KMS-11 (cell line): ENCODE measurements at regions not wholly inside any gene's neighbourhood (a gene's known extent, or its start where the extent isn't known, plus 50 kb on each side); places are given as distances from the start of the nearest gene placed in this dataset.

Experiments used
- H2AFZ ChIP-seq: fragments of 200-600 bp; sonication (generic); 2 replicates; pipeline ENCODE4 v1.6.1; 2016; ENCODE audit warnings: antibody characterized with exemption, mixed run types, low read depth
- H3K27ac ChIP-seq: fragments of 200-600 bp; sonication (generic); 2 replicates; pipeline ENCODE4 v1.6.1; 2016; ENCODE audit warnings: mild to moderate bottlenecking, mixed run types
- H3K27me3 ChIP-seq: fragments of 200-600 bp; sonication (generic); 2 replicates; pipeline ENCODE4 v1.6.1; 2017; ENCODE audit warnings: mild to moderate bottlenecking, low read depth, mixed run types, moderate library complexity; ENCODE audit not compliant: insufficient read depth
- H3K36me3 ChIP-seq: fragments of 200-600 bp; sonication (generic); 2 replicates; pipeline ENCODE4 v1.6.1; 2017; ENCODE audit warnings: mild to moderate bottlenecking, mixed run types; ENCODE audit not compliant: insufficient read depth
- H3K4me1 ChIP-seq: fragments of 200-600 bp; sonication (generic); 2 replicates; pipeline ENCODE4 v1.6.1; 2016; ENCODE audit warnings: mild to moderate bottlenecking, low read depth, mixed run types; ENCODE audit not compliant: poor library complexity, severe bottlenecking
- H3K4me2 ChIP-seq: fragments of 200-600 bp; sonication (generic); 2 replicates; pipeline ENCODE4 v1.7.0; 2016; ENCODE audit warnings: mild to moderate bottlenecking, mixed run types
- H3K4me3 ChIP-seq: fragments of 200-600 bp; sonication (generic); IDR thresholded peaks from 2 replicates; pipeline ENCODE4 v1.6.1; 2017; ENCODE audit warnings: low read depth, low read length, mixed read lengths; ENCODE audit not compliant: insufficient read depth
- H3K79me2 ChIP-seq: fragments of 200-600 bp; sonication (generic); 2 replicates; pipeline ENCODE4 v1.6.1; 2016; ENCODE audit warnings: low read depth, mixed run types; ENCODE audit not compliant: insufficient read depth
- H3K9ac ChIP-seq: fragments of 200-600 bp; sonication (generic); 2 replicates; pipeline ENCODE4 v1.6.1; 2016; ENCODE audit warnings: mild to moderate bottlenecking, mixed run types
- H4K20me1 ChIP-seq: fragments of 200-600 bp; sonication (generic); 2 replicates; pipeline ENCODE4 v1.6.1; 2016; ENCODE audit warnings: mild to moderate bottlenecking, mixed run types; ENCODE audit not compliant: insufficient read depth
- CTCF ChIP-seq: fragments of 200-600 bp; sonication (generic); conservative IDR thresholded peaks from 2 replicates; pipeline ENCODE4 v1.6.1; 2017; ENCODE audit warnings: low read depth, mild to moderate bottlenecking, antibody characterized with exemption, low read length, moderate library complexity, mixed read lengths

DNA sequence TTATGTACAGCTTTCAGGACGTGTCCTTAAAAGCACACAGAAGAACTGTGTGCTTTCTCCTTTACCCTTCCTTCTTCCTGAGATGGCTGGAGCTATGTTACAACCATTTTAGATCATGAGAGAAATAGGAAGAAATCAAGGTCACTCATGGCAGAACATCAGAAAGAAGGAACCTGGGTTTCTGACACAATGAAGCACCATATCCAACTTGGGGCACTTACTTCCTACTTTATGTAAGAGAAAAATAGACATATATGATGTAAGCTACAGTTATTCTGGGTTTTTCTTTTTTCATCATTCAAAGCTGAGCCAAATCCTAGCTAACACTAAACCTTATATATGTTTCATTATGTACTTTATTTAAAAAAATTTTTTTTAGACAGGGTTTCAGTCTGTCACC lies 79.5 kb downstream of the FAM161A start:
- no peak overlapping the region for H2AFZ ChIP-seq
- no peak overlapping the region for H3K4me3 ChIP-seq
- TF ChIP-seq CTCF = no peak

DNA sequence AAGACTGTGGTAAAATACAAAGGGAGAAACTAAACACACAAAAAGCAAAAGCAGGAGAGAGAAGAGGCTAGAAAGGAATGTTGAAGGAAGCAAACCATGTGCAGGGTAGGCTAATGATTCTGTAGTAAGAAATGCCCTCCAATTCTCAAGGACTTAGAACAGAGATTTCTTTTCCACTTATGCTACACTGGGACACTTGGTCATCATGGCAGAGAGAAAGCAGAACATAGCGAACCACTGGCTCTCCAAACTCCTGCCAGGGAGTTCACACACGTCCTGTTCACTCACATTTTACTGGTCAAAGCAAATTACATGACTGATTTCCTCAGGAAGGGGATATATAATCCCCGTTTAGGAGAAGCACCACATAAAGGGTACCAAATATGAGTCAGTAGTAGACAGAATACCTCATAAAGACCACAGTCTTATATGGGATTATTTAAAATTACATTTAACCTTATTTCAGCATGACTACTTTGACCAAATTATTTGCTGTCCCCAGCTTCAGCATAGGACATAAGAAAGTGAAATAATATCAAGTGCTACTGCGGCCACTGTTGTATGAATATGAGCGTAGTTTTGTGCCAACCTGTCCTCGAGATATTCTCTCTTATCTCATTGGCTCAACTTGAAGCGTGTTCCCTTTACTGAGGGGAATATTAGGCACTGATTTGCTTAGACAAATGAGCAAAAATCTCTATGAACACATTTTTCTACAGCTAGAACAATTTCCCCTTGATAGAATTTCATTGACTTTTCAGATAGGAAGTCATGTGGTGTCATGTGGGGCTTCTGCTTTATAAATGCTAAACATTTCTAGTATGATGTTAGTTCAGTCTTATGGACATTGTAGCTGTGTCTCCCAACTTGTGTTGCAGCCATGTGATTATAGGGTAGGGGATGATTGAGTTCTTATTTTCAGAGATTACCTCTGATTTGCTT lies 81.7 kb downstream of the FAM161A start:
- Histone ChIP-seq H3K27ac (no peak overlapping the region), H3K79me2 (no peaks in the 10 kb centered on the region), H3K27me3 (no peaks in the 10 kb centered on the region), H3K36me3 (no peaks in the 10 kb centered on the region), H3K4me2 (no peak overlapping the region), H3K4me1 (peaks cover 9% of the 10 kb centered on the region), H4K20me1 (no peaks in the 10 kb centered on the region), H3K9ac (no peak overlapping the region), H3K4me3 (no peak overlapping the region), H2AFZ (no peak overlapping the region)
- TF ChIP-seq CTCF = no peak

More for the DNA sequence above, 79.5 kb downstream of the FAM161A start:
- no peak overlapping the region for H3K9ac ChIP-seq
- H3K4me1 ChIP-seq = peaks cover 9% of the 10 kb centered on the region
- no peaks in the 10 kb centered on the region for H3K27me3 ChIP-seq
- H3K79me2 ChIP-seq = no peaks in the 10 kb centered on the region
- H3K4me2 ChIP-seq = no peak overlapping the region
- H3K27ac ChIP-seq = no peak overlapping the region
- no peaks in the 10 kb centered on the region for H3K36me3 ChIP-seq
- no peaks in the 10 kb centered on the region for H4K20me1 ChIP-seq

- no peak for TF ChIP-seq CTCF
- no peaks in the 10 kb centered on the region for H3K79me2 ChIP-seq
- H3K4me1 ChIP-seq = peaks cover 4% of the 10 kb centered on the region
- no peaks in the 10 kb centered on the region for H4K20me1 ChIP-seq
- no peak overlapping the region for H3K4me3 ChIP-seq
- H3K27ac ChIP-seq = no peak overlapping the region
- no peak overlapping the region for H3K4me2 ChIP-seq
- H3K36me3 ChIP-seq = no peaks in the 10 kb centered on the region
- no peak overlapping the region for H2AFZ ChIP-seq
- no peaks in the 10 kb centered on the region for H3K27me3 ChIP-seq
- H3K9ac ChIP-seq = no peak overlapping the region
Measured at GRCh38 chr2:61770746-61771145, 83.1 kb downstream of the FAM161A start.

GRCh38 chr2:61770298-61770697 lies 83.6 kb downstream of the FAM161A start:
- no peaks in the 10 kb centered on the region for H3K27me3 ChIP-seq
- no peaks in the 10 kb centered on the region for H3K79me2 ChIP-seq
- H3K9ac ChIP-seq = no peak overlapping the region
- H3K36me3 ChIP-seq = no peaks in the 10 kb centered on the region
- no peak overlapping the region for H3K4me3 ChIP-seq
- no peaks in the 10 kb centered on the region for H3K4me1 ChIP-seq
- H3K27ac ChIP-seq = no peak overlapping the region
- no peak overlapping the region for H2AFZ ChIP-seq
- H3K4me2 ChIP-seq = no peak overlapping the region
- H4K20me1 ChIP-seq = no peaks in the 10 kb centered on the region
- TF ChIP-seq CTCF = no peak
